T-helper 17 cell (primary cell): ENCODE measurements at regions not wholly inside any gene's neighbourhood (a gene's known extent, or its start where the extent isn't known, plus 50 kb on each side); places are given as distances from the start of the nearest gene placed in this dataset.

Experiments used
- ATAC-seq: fragments of 150-1000 bp; cut with Tn5 transposase; 2 replicates; pipeline ENCODE4 v1.10.0; 2021; ENCODE audit warnings: mild to moderate bottlenecking, moderate library complexity
- DNase-seq, 3 donors: peaks; one replicate each; pipeline versions ENCODE4 v3.0.0 to v3.0.0-alpha.2; 2020 to 2021
- H3K9me3 ChIP-seq: one replicate; pipeline ENCODE4 v1.7.0; 2013; ENCODE audit warnings: low read length, mild to moderate bottlenecking; ENCODE audit not compliant: control insufficient read depth, poor library complexity, severe bottlenecking
- H3K27ac Mint-ChIP-seq: one replicate; pipeline ENCODE4 v1.8.0; 2022; ENCODE audit warnings: mild to moderate bottlenecking, moderate library complexity, mixed read lengths
- H3K27me3 Mint-ChIP-seq: one replicate; pipeline ENCODE4 v1.8.0; 2022; ENCODE audit warnings: mixed read lengths
- H3K36me3 Mint-ChIP-seq: one replicate; pipeline ENCODE4 v1.8.0; 2022; ENCODE audit warnings: low read depth, mixed read lengths
- H3K4me1 Mint-ChIP-seq: one replicate; pipeline ENCODE4 v1.8.0; 2022; ENCODE audit warnings: mild to moderate bottlenecking, mixed read lengths
- H3K4me3 Mint-ChIP-seq: one replicate; pipeline ENCODE4 v1.8.0; 2022; ENCODE audit warnings: mild to moderate bottlenecking, moderate library complexity, mixed read lengths

DNA sequence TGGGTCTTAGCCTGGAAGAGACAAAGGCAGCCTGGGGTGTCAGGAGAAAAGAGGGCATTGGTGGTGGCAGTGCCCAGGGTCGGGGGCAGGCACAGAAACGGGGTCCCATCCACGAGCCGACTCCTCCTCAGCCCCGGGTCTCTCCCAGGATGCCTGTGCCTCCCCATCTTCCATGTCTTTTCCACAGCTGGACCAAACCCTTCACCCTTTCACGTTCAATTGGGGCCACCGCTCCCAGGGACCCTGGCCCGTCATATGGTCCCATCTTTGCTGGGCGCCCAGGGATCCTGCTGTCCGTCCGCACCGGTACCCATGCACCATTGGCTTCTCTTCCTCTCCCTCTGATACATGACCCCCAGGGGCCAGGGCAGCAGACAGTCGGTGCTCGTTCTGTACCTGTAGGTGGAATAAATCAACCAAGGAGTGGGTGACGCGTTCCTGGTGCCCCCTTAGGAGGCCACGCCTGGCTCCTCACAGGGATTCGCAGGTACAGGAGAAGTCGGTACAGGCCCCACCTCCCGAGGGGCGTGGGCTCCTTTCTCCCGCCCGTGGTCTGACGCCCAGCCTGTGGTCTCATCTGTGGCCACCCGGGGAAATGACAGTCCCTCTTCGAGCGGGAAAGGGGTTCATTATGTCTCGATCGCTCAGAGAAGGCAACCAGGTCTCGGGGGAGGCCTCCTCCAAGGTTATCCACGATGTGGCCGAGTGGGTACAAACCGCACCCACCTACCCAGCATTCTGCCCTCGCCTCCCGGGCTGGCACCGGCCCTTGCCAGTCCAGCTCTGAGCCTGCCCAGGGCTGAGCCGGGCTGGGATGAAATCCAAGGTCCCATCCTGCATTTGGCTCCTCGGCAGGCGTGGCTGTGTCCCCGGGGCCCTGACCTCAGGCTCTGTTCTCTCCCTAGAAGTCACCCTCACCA, 1493.6 kb downstream of the BRD1 start:
- H3K9me3 ChIP-seq: no peaks in the 10 kb centered on the region
- Mint-ChIP-seq H3K36me3 (peaks cover 4% of the 10 kb centered on the region), H3K4me1 (no peaks in the 10 kb centered on the region), H3K27me3 (no peaks in the 10 kb centered on the region), H3K27ac (no peak overlapping the region), H3K4me3 (no peak overlapping the region)
- ATAC-seq: no peak
- no peak for DNase-seq

DNA sequence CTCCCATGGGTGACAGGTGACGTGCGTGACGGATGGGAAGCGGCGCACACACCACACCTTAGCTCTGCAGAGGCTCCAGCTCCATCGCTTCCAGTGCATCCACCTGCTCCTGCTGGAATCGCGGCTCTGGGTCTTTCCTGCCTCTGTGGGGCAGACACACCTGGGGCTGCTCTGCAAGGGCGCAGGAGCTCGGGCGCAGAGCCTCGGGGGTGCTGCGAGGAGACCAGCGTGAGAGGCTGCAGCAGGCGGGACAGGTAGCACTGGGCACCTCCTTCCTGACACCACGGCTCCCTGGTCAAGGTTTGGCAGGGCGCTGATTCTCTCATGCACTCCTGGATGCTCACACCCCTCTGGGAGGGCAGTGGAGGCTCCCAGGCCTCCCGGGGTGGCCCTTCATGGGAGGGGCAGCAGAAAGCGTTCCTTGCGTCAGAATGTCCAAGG, 1494.3 kb downstream of the BRD1 start:
- Mint-ChIP-seq H3K27ac (no peak overlapping the region), H3K27me3 (no peaks in the 10 kb centered on the region), H3K36me3 (peaks cover 4% of the 10 kb centered on the region), H3K4me3 (no peak overlapping the region), H3K4me1 (no peaks in the 10 kb centered on the region)
- no peak for DNase-seq
- no peak for ATAC-seq
- no peaks in the 10 kb centered on the region for H3K9me3 ChIP-seq

GRCh38 chr22:48332438-48333322, 1495.0 kb downstream of the BRD1 start:
- DNase-seq: no peak
- H3K27ac Mint-ChIP-seq: no peak overlapping the region
- no peaks in the 10 kb centered on the region for H3K9me3 ChIP-seq
- H3K27me3 Mint-ChIP-seq: no peaks in the 10 kb centered on the region
- H3K36me3 Mint-ChIP-seq: no peaks in the 10 kb centered on the region
- no peaks in the 10 kb centered on the region for H3K4me1 Mint-ChIP-seq
- no peak for ATAC-seq
- H3K4me3 Mint-ChIP-seq: no peak overlapping the region

DNA sequence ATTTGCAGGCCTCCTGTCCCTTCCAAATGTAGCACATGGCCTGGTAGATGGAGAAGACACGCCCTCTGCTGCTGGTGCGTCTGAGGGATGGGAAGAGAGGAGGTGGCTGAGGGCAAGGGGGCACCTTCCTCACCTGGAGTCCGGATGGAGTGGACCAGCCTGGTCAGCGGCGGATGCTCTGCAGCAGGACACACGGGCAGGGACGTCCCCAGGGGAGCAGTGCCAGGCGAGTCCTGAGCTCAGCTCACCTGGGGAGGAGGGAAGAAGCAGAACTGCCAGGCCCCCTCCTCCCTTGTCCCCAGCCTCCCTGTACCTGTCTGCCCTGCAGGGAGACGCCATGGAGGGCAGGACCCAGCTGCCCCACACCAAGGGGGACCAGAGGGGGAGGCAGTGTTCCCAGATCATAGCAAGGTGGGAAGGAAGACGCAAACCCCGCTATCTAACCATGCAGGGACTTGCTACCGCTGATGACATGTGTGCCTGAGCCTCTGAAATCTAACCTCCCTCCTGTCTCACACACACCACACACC, 1495.9 kb downstream of the BRD1 start:
- Mint-ChIP-seq H3K4me3 (no peak overlapping the region), H3K27ac (no peak overlapping the region)
- H3K9me3 ChIP-seq: no peaks in the 10 kb centered on the region

DNA sequence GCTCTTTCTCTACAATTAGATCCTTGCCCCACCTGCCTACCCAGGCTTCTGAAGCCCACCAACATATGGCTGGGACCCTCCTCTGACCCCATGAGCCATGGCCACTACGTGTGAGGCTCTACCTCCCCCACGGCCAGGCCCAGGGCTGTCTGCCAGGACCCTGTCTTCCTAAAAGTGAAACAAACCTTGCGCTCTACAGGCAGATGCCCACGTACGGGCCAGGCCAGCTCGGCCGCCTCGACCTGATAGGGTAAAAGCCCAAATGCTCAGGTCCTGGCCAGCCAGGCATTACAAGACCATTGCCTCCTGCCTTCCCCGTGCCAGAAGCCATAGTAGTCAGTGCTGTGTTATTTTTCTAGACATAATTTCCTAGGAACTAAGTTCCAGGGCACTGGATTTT, 1496.4 kb downstream of the BRD1 start:
- H3K4me1 Mint-ChIP-seq: no peaks in the 10 kb centered on the region
- H3K27ac Mint-ChIP-seq: no peak overlapping the region
- H3K4me3 Mint-ChIP-seq: no peak overlapping the region
- ATAC-seq: no peak
- no peaks in the 10 kb centered on the region for H3K36me3 Mint-ChIP-seq
- no peaks in the 10 kb centered on the region for H3K27me3 Mint-ChIP-seq
- DNase-seq: no peak
- H3K9me3 ChIP-seq: no peaks in the 10 kb centered on the region

More for the DNA sequence above, 1495.9 kb downstream of the BRD1 start:
- Mint-ChIP-seq H3K27me3 (no peaks in the 10 kb centered on the region), H3K36me3 (no peaks in the 10 kb centered on the region), H3K4me1 (no peaks in the 10 kb centered on the region)
- DNase-seq (no peak), ATAC-seq (no peak)

DNA sequence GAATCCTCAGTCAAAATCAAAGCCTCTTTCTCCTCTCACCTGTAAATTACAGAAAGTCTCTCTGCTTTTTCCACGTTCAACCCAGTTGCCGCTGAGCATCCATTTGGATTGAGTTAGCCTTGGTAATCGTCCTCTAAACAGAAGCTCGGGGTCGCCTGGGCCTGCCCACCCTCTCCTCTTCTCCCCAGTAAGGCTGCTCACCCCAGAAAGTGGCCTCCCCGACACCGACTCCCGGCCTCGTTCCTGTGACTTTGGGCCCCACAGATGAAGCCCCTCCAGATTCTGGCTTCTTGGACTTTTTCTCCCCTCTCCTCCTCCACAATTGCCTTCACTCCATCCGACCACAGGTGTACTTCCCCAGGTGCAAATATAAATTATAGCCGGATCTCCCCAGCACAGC, 1500.0 kb downstream of the BRD1 start:
- H3K4me3 Mint-ChIP-seq: no peak overlapping the region
- H3K4me1 Mint-ChIP-seq: no peaks in the 10 kb centered on the region
- no peaks in the 10 kb centered on the region for H3K36me3 Mint-ChIP-seq
- ATAC-seq (no peak), DNase-seq (no peak)
- H3K9me3 ChIP-seq: no peaks in the 10 kb centered on the region
- no peak overlapping the region for H3K27ac Mint-ChIP-seq
- no peaks in the 10 kb centered on the region for H3K27me3 Mint-ChIP-seq

DNA sequence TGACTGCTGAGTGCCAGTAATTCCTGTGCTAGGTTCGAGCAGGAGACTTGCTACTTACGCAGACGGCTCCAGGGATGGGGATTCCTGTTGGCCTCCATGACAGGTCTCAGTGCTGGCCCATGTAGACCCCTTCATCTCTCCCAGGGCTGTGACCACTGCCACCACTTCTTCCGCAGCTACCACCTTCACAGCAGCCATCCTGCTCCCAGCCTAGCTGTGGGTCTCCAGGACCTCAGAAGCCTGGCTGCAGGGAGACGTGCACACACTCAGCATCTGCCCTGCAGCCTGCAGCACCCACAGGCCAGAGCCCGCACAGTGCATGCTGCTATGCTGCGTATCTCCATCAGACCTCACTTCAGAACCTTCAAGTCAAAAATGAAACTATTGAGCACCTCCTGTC, 1503.9 kb downstream of the BRD1 start:
- no peaks in the 10 kb centered on the region for H3K9me3 ChIP-seq
- ATAC-seq: no peak
- H3K4me1 Mint-ChIP-seq: no peaks in the 10 kb centered on the region
- H3K4me3 Mint-ChIP-seq: no peak overlapping the region
- peaks cover 23% of the 10 kb centered on the region for H3K27me3 Mint-ChIP-seq
- no peak for DNase-seq
- H3K27ac Mint-ChIP-seq: no peak overlapping the region
- H3K36me3 Mint-ChIP-seq: no peaks in the 10 kb centered on the region

DNA sequence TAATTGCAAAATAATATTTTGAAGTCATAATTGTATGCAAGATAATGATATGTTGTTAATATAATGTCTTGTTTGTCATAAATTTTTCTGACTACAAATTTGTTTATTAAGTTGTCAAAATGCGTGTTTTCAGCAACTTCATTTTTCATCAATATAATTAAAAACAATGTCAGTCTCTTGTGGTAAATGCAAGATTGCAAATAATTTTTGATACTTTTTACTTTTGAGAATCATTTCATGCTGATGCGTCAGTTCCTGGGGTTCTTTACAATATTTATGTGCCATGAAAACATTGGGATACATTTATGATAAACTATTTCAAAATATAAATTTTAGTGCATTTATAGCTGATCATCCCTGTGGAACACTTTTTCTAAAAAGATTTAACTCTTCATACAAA, 1504.8 kb downstream of the BRD1 start:
- no peak for ATAC-seq
- DNase-seq: no peak
- H3K9me3 ChIP-seq: no peaks in the 10 kb centered on the region
- no peaks in the 10 kb centered on the region for H3K4me1 Mint-ChIP-seq
- no peak overlapping the region for H3K27ac Mint-ChIP-seq
- H3K27me3 Mint-ChIP-seq: peaks cover 24% of the 10 kb centered on the region
- H3K4me3 Mint-ChIP-seq: no peak overlapping the region
- H3K36me3 Mint-ChIP-seq: no peaks in the 10 kb centered on the region

- DNase-seq: no peak
Observed at GRCh38 chr22:48321986-48322545, 1505.6 kb downstream of the BRD1 start.

DNA sequence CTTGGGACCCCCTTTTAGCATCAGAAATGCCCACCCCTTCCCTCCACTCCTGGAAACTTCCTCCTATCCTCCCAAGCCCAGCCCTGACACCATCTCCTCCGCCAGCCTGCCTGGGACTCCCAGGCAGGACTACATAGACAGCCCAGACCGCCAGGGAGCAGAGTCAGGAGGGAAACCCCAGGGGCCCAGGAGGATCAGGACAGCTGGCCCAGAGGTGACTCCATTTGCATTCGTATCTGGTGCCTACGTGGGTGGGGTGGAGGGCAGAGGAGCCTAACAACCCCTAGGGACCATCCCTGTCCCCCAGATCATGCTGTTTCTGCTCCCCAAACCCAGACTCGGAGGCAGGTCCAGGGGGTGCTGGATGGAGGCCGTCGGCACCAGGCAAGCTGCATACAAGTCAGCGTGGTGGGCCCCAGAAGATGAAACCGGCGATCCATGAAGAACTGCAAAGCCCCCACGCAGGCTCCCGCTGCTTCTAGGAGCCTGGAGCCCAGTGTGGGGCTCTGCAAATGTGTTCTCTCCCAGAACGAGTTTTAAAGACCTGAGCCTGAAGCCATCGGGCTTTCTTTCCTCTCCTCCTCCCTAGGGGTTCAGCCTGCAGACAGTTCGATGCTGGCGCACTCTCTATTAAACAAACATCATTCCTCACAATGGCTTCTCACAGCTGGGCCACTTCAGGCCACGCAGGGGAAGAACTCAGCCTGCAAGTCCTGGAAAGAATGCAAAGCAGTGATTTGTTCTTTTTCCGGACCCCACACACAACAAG, 1506.8 kb downstream of the BRD1 start:
- H3K27ac Mint-ChIP-seq: no peak overlapping the region
- H3K36me3 Mint-ChIP-seq: no peaks in the 10 kb centered on the region
- no peak for DNase-seq
- no peaks in the 10 kb centered on the region for H3K4me1 Mint-ChIP-seq
- no peak overlapping the region for H3K4me3 Mint-ChIP-seq
- H3K27me3 Mint-ChIP-seq: peaks cover 24% of the 10 kb centered on the region
- no peak for ATAC-seq
- H3K9me3 ChIP-seq: no peaks in the 10 kb centered on the region

More at GRCh38 chr22:48321986-48322545, 1505.6 kb downstream of the BRD1 start:
- no peaks in the 10 kb centered on the region for H3K9me3 ChIP-seq
- no peak for ATAC-seq
- H3K4me1 Mint-ChIP-seq: no peaks in the 10 kb centered on the region
- no peak overlapping the region for H3K4me3 Mint-ChIP-seq
- H3K36me3 Mint-ChIP-seq: no peaks in the 10 kb centered on the region
- H3K27ac Mint-ChIP-seq: no peak overlapping the region
- H3K27me3 Mint-ChIP-seq: peaks cover 24% of the 10 kb centered on the region

DNA sequence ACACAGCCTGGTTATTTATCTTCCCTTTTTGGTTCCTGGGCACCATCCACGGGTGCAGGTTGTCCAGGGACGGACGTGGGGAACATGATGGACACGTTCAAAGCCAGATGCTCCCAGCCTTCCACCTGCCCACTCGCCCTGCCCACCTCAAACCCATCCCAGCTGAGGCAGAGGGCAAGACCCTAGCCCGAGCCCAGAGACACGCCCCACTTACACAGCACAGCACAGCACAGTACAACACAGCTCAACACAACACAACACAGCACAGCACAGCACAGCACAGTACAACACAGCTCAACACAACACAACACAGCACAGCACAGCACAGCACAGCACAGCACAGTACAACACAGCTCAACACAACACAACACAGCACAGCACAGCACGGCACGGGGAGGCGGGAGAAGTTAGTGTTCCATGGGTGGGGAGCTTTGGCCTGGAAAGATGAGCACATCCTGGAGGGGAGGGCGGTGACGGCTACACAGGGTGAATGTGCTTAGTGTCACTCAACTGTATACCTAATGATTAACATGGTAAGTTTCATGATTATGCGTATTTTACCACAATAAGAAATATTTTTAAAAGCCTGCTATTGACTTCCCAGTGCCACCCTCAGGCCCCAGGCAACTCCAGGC, 1507.5 kb downstream of the BRD1 start:
- H3K9me3 ChIP-seq: no peaks in the 10 kb centered on the region
- H3K4me3 Mint-ChIP-seq: no peak overlapping the region
- no peak for ATAC-seq
- no peak for DNase-seq
- H3K36me3 Mint-ChIP-seq: no peaks in the 10 kb centered on the region
- H3K27me3 Mint-ChIP-seq: peaks cover 24% of the 10 kb centered on the region
- H3K4me1 Mint-ChIP-seq: no peaks in the 10 kb centered on the region
- H3K27ac Mint-ChIP-seq: no peak overlapping the region

DNA sequence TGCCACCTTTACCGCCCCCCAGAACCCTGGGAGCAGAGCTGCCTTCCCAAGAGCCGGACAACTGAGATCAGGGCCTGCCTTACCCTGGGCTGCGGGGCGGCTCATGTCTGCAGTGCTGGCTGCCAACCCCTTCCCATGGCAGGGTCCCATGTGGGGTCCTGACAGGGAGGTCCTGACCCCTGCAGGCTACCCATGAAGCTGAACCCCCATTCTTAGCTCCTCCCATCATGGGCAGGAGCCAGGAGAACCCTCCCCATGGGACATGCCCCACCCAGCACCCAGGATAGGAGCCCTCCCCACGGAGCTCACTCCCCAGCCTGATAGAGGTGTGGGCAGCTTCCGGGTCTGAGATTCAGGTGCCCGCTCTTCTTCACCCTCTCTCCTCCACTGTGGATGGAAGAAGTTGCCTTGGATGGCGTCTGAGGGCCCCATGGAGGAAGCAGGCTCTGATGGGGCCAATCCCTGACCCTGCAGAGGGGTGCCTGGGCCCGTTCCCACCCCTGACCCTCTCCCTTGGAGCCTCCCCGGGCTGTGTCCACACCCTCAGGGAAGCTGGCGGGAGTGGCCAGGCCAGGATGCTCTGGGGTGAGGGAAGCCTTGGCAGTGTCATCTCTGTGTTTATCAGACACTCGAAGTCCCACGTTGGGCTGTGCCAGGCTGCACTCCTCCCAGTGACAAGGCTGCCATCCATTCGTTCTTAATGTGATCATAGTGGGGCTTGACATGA, 1508.2 kb downstream of the BRD1 start:
- Mint-ChIP-seq H3K4me1 (no peaks in the 10 kb centered on the region), H3K4me3 (no peak overlapping the region), H3K27ac (no peak overlapping the region), H3K36me3 (no peaks in the 10 kb centered on the region), H3K27me3 (peaks cover 24% of the 10 kb centered on the region)
- no peaks in the 10 kb centered on the region for H3K9me3 ChIP-seq
- ATAC-seq: no peak
- DNase-seq: no peak
